T-helper 1 cell (primary cell): ENCODE measurements at regions not wholly inside any gene's neighbourhood (a gene's known extent, or its start where the extent isn't known, plus 50 kb on each side); places are given as distances from the start of the nearest gene placed in this dataset.

Experiments used
- DNase-seq, 5 donors: peaks; one replicate each; pipeline ENCODE4 v3.0.0-alpha.2; 2012 to 2020

- no peak for DNase-seq
These were observed 181.9 kb downstream of the AKR1D1 start for GRCh38 chr7:138258197-138258559.

GRCh38 chr7:138259675-138260074 lies 183.4 kb downstream of the AKR1D1 start:
- DNase-seq = no peak

- no peak for DNase-seq
These were observed 191.7 kb downstream of the AKR1D1 start for GRCh38 chr7:138267934-138268333.

- DNase-seq = no peak
These were observed 183.2 kb upstream of the TRIM24 start for GRCh38 chr7:138276891-138277290.

- DNase-seq = no peak
These were observed 181.5 kb upstream of the TRIM24 start for GRCh38 chr7:138278601-138279000.

- no peak for DNase-seq
These were observed 177.1 kb upstream of the TRIM24 start for GRCh38 chr7:138282997-138283396.

GRCh38 chr7:138285129-138285528 lies 174.9 kb upstream of the TRIM24 start:
- DNase-seq = no peak

GRCh38 chr7:138286846-138287245 lies 173.2 kb upstream of the TRIM24 start:
- no peak for DNase-seq

- DNase-seq = no peak
These were observed 172.5 kb upstream of the TRIM24 start for GRCh38 chr7:138287549-138287948.

GRCh38 chr7:138289082-138289481 lies 171.0 kb upstream of the TRIM24 start:
- no peak for DNase-seq

- DNase-seq = no peak
These were observed 170.2 kb upstream of the TRIM24 start for GRCh38 chr7:138289864-138290263.

- DNase-seq = no peak
These were observed 167.1 kb upstream of the TRIM24 start for GRCh38 chr7:138292951-138293350.

GRCh38 chr7:138295049-138295637 lies 164.9 kb upstream of the TRIM24 start:
- DNase-seq = no peak

- no peak for DNase-seq
These were observed 162.5 kb upstream of the TRIM24 start for GRCh38 chr7:138297526-138297925.

- no peak for DNase-seq
These were observed 161.0 kb upstream of the TRIM24 start for GRCh38 chr7:138299066-138299465.

GRCh38 chr7:138303230-138304070 lies 156.6 kb upstream of the TRIM24 start:
- no peak for DNase-seq

- DNase-seq = no peak
These were observed 156.1 kb upstream of the TRIM24 start for GRCh38 chr7:138304071-138304320.

- DNase-seq = no peak
These were observed 152.4 kb upstream of the TRIM24 start for GRCh38 chr7:138307633-138308032.

GRCh38 chr7:138308136-138308535 lies 151.9 kb upstream of the TRIM24 start:
- no peak for DNase-seq

GRCh38 chr7:138309186-138309585 lies 150.9 kb upstream of the TRIM24 start:
- no peak for DNase-seq

- no peak for DNase-seq
These were observed 146.3 kb upstream of the TRIM24 start for GRCh38 chr7:138313829-138314178.

GRCh38 chr7:138316421-138317043 lies 143.5 kb upstream of the TRIM24 start:
- no peak for DNase-seq

GRCh38 chr7:138317044-138317596 lies 142.9 kb upstream of the TRIM24 start:
- DNase-seq = no peak

- no peak for DNase-seq
These were observed 135.1 kb upstream of the TRIM24 start for GRCh38 chr7:138324941-138325340.
